ENCODE measurements at regions not wholly inside any gene's neighbourhood (a gene's known extent, or its start where the extent isn't known, plus 50 kb on each side); places are given as distances from the start of the nearest gene placed in this dataset.
"Not testable (repeated sequence)": the region's sequence is repeated elsewhere in the genome, so short reads cannot be mapped to it uniquely, and the experiment has no call there.

- intact Hi-C loops (cut with micrococcal nuclease), result no loop called here
These were observed 814.4 kb upstream of the RGS18 start for GRCh38 chr1:191343816-191344215.

GRCh38 chr1:191346381-191346780 is 811.9 kb upstream of the RGS18 start:
- intact Hi-C loops (cut with micrococcal nuclease), result no loop called here

- intact Hi-C loops (cut with micrococcal nuclease), result no loop called here
These were observed 809.9 kb upstream of the RGS18 start for GRCh38 chr1:191348328-191348727.

GRCh38 chr1:191350938-191351337 is 807.3 kb upstream of the RGS18 start:
- intact Hi-C loops (cut with micrococcal nuclease), result no loop called here

GRCh38 chr1:191358724-191359123 is 799.5 kb upstream of the RGS18 start:
- intact Hi-C loops (cut with micrococcal nuclease), result no loop called here

GRCh38 chr1:191366686-191367085 is 791.6 kb upstream of the RGS18 start:
- intact Hi-C loops (cut with micrococcal nuclease), result no loop called here

GRCh38 chr1:191368891-191369654 is 789.2 kb upstream of the RGS18 start:
- intact Hi-C loops (cut with micrococcal nuclease), result no loop called here

GRCh38 chr1:191371626-191372025 is 786.6 kb upstream of the RGS18 start:
- intact Hi-C loops (cut with micrococcal nuclease), result no loop called here

- intact Hi-C loops (cut with micrococcal nuclease), result no loop called here
These were observed 770.0 kb upstream of the RGS18 start for GRCh38 chr1:191388283-191388682.

GRCh38 chr1:191396622-191397021 is 761.6 kb upstream of the RGS18 start:
- intact Hi-C loops (cut with micrococcal nuclease), result no loop called here

- intact Hi-C loops (cut with micrococcal nuclease), result no loop called here
These were observed 759.7 kb upstream of the RGS18 start for GRCh38 chr1:191398551-191398950.

- intact Hi-C loops (cut with micrococcal nuclease), result no loop called here
These were observed 752.8 kb upstream of the RGS18 start for GRCh38 chr1:191405417-191405816.

GRCh38 chr1:191414981-191415640 is 743.2 kb upstream of the RGS18 start:
- intact Hi-C loops (cut with micrococcal nuclease), result no loop called here

GRCh38 chr1:191419842-191420241 is 738.4 kb upstream of the RGS18 start:
- intact Hi-C loops (cut with micrococcal nuclease), result no loop called here

GRCh38 chr1:191427593-191427992 is 730.7 kb upstream of the RGS18 start:
- intact Hi-C loops (cut with micrococcal nuclease), result no loop called here

GRCh38 chr1:191432817-191433216 is 725.4 kb upstream of the RGS18 start:
- intact Hi-C loops (cut with micrococcal nuclease), result no loop called here

- intact Hi-C loops (cut with micrococcal nuclease), result no loop called here
These were observed 719.3 kb upstream of the RGS18 start for GRCh38 chr1:191438979-191439378.

GRCh38 chr1:191448279-191448678 is 710.0 kb upstream of the RGS18 start:
- intact Hi-C loops (cut with micrococcal nuclease), result not testable (repeated sequence)

GRCh38 chr1:191452586-191452985 is 705.7 kb upstream of the RGS18 start:
- intact Hi-C loops (cut with micrococcal nuclease), result no loop called here

GRCh38 chr1:191453487-191453886 is 704.8 kb upstream of the RGS18 start:
- intact Hi-C loops (cut with micrococcal nuclease), result no loop called here

- intact Hi-C loops (cut with micrococcal nuclease), result no loop called here
These were observed 700.4 kb upstream of the RGS18 start for GRCh38 chr1:191457889-191458288.

- intact Hi-C loops (cut with micrococcal nuclease), result no loop called here
These were observed 698.0 kb upstream of the RGS18 start for GRCh38 chr1:191460234-191460633.

- intact Hi-C loops (cut with micrococcal nuclease), result no loop called here
These were observed 674.3 kb upstream of the RGS18 start for GRCh38 chr1:191483988-191484387.

All from T-helper 2 cell treated with Interferon-gamma antibody and Interleukin-4, amounts not matched to agents 100 ng/mL and 5 ng/mL, for 36 hours (primary cell).